Spinal cord (tissue), 9 donors: ENCODE measurements at regions not wholly inside any gene's neighbourhood (a gene's known extent, or its start where the extent isn't known, plus 50 kb on each side); places are given as distances from the start of the nearest gene placed in this dataset.
A peak's percentile ranks its signal among the peaks of the same experiment; 100 is the strongest.

Experiments
- DNase-seq, 6 donors: peaks; one replicate each; pipeline versions ENCODE4 v3.0.0 to v3.0.0-alpha.2; 2013 to 2015; ENCODE audit warnings: low spot score in 6 of 6, low read depth in 4 of 6
- H3K27ac ChIP-seq: one replicate; pipeline ENCODE4 v1.5.1; 2013; ENCODE audit warnings: low read depth, low read length, control low read depth
- H3K27me3 ChIP-seq: one replicate; pipeline ENCODE4 v1.6.1; 2013; ENCODE audit warnings: low read length; ENCODE audit not compliant: control insufficient read depth, insufficient read depth
- H3K36me3 ChIP-seq: one replicate; pipeline ENCODE4 v1.6.1; 2013; ENCODE audit warnings: low read length; ENCODE audit not compliant: control insufficient read depth, insufficient read depth
- H3K4me1 ChIP-seq: one replicate; pipeline ENCODE4 v1.6.1; 2013; ENCODE audit warnings: low read length; ENCODE audit not compliant: control insufficient read depth, insufficient read depth
- H3K4me3 ChIP-seq: one replicate; pipeline ENCODE4 v1.5.1; 2013; ENCODE audit warnings: low read depth, low read length, control low read depth
- H3K9me3 ChIP-seq: one replicate; pipeline ENCODE4 v1.6.1; 2013; ENCODE audit warnings: low read length; ENCODE audit not compliant: control insufficient read depth, insufficient read depth
- WGBS: methylation state at CpG from one replicate; pipeline ENCODE4 v1.1.5; 2013; ENCODE audit warnings: missing lambda C conversion rate; ENCODE audit not compliant: insufficient coverage; 5-methylcytosine and 5-hydroxymethylcytosine counted together
- donor health status: healthy.

DNA sequence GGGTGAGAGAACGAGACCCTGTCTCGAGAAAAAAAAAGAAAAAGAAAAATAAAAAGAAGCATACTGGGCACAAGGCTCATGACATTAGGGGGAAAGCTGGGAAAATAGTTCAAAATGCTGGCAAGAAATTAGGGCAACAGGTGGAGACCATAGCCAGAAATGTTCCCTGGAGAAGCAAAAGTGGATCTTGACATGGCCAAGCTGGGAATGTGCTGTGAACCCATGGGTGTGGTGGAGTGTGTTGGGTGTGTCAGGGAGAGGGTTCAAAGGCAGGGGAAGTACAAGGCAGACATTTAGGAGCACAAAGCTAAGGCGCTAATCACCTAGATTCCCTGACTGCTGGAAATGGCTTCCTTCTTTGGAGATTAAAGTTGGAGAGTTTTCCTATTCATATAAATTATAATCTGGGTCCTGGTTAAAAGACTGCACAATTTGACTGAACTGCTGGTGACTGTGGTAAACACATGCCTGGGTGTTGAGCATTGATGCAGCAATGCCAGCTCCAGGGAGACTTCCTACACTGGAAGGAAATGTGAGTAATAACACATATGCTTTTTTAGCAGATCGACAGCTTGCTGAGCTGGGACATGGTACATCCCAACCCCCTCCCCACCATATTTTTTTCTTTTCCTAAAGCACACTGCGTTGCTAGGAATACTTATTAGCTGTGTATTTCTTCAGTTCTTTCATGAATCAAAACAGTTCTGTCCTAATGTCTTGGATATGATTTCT is 70.1 kb upstream of the ARHGAP21 start:
- peak in 2 of 6 donors; percentile 54 to 86 for DNase-seq
- WGBS = 100% methylated on average over 2 of the region's 5 CpGs
- no peaks in the 10 kb centered on the region for H3K27me3 ChIP-seq

DNA sequence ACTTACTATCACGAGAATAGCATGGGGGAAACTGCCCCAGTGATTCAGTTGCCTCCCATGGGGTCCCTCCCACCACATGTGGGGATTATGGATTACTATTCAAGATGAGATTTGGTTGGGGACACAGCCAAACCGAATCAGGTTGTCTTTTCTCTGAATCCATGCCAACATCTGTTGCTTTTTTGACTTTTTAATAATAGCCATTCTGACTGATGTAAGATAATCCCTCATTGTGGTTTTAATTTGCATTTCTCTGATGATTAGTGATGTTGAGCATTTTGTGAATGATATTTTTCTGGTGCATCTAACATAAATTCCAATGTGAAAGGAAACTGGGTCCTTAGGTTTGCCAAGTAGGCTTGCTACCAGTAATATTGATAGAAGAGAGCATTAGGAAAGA is 69.0 kb upstream of the ARHGAP21 start:
- DNase-seq = no peak
- Histone ChIP-seq H3K27me3 (no peaks in the 10 kb centered on the region), H3K36me3 (no peaks in the 10 kb centered on the region), H3K27ac (no peak overlapping the region), H3K9me3 (peaks cover 2% of the 10 kb centered on the region), H3K4me3 (no peak overlapping the region), H3K4me1 (peaks cover 4% of the 10 kb centered on the region)
- WGBS = no CpG with 5 or more reads among the region's 2 CpGs

More for the DNA sequence above, 70.1 kb upstream of the ARHGAP21 start:
- Histone ChIP-seq H3K4me1 (peaks cover 4% of the 10 kb centered on the region), H3K9me3 (peaks cover 2% of the 10 kb centered on the region), H3K36me3 (no peaks in the 10 kb centered on the region), H3K4me3 (no peak overlapping the region), H3K27ac (no peak overlapping the region)

DNA sequence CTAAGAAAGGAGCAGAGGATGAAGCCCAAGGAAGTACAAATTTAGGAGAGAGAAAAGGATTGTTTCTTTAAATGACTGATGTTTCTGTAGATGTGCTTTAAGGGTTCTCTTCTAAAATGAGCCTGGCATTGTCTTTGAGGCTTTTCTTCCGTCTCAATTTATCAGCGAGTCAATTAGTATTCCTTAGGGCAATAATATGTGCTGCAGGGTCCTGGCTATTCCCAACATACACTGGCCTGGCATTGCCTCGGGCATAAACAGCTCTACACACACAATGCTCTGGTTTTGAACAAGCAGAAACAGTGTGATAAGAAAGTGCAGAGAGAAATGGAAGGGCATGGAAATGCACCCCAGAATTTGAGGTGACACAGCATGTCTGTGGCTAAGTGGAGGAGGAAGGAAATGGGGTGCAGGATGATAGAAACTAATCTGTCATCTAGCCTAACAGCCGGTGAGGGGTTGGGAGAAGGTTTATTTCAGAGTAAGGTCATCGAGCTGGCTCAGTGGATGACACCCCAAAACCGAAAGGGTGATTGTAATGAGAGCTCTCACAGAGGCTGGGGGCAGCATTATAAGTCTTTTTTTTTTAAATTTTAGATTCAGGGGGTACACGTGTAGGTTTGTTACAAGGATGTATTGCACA is 67.5 kb upstream of the ARHGAP21 start:
- Histone ChIP-seq H3K27ac (no peak overlapping the region), H3K4me3 (no peak overlapping the region)
- DNase-seq = peak in 1 of 6 donors; percentile 68

DNA sequence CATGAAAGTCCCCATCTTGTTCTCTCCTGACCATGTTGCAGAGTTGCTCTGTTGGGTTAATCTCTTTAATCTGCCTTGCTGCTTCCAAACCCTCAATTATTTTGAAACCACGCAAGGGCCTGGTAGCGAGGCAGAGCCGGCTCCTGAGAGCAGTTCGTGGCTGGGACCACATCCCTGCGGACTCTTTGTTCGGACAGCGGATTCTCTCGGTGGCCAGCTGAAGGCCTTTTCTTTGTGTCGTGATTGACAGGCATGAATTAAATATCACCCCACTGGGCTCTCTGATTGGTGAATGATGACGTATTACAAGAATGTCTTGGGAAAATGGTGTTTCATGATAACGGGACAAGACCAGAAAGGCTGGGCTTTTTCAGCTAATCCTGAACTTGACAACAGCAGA is 66.9 kb upstream of the ARHGAP21 start:
- no peak overlapping the region for H3K4me3 ChIP-seq
- no peaks in the 10 kb centered on the region for H3K36me3 ChIP-seq
- H3K27me3 ChIP-seq = no peaks in the 10 kb centered on the region
- DNase-seq = peak in 2 of 6 donors; percentile 87 to 89
- 33% methylated on average over 10 of the region's 11 CpGs for WGBS
- H3K4me1 ChIP-seq = peaks cover 4% of the 10 kb centered on the region
- H3K9me3 ChIP-seq = peaks cover 2% of the 10 kb centered on the region
- H3K27ac ChIP-seq = no peak overlapping the region

More for the DNA sequence above, 67.5 kb upstream of the ARHGAP21 start:
- WGBS = 81% methylated on average over 3 of the region's 7 CpGs
- H3K36me3 ChIP-seq = no peaks in the 10 kb centered on the region
- H3K9me3 ChIP-seq = peaks cover 2% of the 10 kb centered on the region
- H3K27me3 ChIP-seq = no peaks in the 10 kb centered on the region
- peaks cover 4% of the 10 kb centered on the region for H3K4me1 ChIP-seq

DNA sequence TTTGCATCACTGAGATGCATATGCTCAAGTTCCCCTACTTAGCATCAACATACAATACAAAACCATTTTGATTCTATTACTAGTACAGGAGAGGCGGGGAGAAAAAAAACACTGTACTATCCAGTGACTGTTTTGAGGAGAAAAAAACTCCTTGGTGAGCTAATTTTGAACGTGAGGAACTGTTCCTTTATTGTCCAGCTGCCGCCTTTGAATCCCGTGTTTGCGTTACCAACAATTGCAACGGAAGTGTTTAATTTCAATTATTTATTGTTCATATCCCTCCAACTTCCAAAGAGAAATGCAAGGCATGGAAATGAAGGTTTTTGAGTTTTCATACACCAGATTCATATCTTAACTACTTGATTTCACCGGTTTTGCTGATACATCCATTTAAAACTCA is 66.4 kb upstream of the ARHGAP21 start:
- H3K9me3 ChIP-seq = peaks cover 2% of the 10 kb centered on the region
- H3K36me3 ChIP-seq = no peaks in the 10 kb centered on the region
- H3K4me1 ChIP-seq = peaks cover 4% of the 10 kb centered on the region
- peak in 1 of 6 donors; percentile 49 for DNase-seq
- no peak overlapping the region for H3K4me3 ChIP-seq
- no peak overlapping the region for H3K27ac ChIP-seq
- H3K27me3 ChIP-seq = no peaks in the 10 kb centered on the region
- WGBS = no CpG with 5 or more reads among the region's 7 CpGs

DNA sequence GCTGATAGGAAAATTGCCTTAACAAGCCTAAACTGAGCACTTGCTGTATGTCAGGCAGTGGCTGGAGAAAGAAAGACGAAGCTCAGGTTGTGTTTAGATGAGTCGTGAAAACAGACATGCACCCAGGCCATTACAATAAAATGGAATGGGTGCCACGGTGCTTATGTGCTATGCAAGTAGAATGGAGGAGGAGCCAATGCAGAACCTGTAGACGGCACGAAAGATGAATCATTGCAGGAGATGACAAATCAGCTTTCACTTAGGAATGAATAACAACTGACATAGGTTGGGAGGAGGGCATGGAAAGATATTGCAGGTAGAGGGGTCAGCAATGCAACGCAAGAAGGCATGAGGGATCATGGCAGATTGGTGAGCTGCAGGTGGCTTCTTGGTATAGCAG is 61.2 kb upstream of the ARHGAP21 start:
- H3K4me3 ChIP-seq = no peak overlapping the region
- no peaks in the 10 kb centered on the region for H3K27me3 ChIP-seq
- DNase-seq = no peak
- no peaks in the 10 kb centered on the region for H3K36me3 ChIP-seq
- H3K27ac ChIP-seq = no peak overlapping the region
- WGBS = 83% methylated on average over 3 of the region's 6 CpGs
- no peaks in the 10 kb centered on the region for H3K9me3 ChIP-seq
- peaks cover 5% of the 10 kb centered on the region for H3K4me1 ChIP-seq

DNA sequence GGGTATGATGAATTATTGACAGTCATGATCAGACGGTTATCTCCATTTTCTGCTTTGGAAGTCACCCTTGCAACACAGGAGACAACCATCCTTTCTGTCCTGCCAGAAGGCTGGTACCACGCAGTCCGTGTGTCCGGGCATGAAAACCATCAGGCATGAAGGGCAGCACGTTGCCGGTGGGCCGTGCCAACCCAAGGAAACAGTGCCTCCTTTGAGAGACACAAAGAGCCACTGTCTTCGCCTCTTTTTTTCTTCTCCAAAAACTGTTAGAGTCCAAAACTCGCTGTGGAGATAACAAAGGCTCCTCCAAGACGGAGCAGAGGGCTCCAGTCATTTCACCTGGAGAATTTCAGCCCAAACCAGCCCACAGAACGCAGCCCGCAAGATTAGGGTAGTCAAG is 60.4 kb upstream of the ARHGAP21 start:
- Histone ChIP-seq H3K27ac (peak overlapping the region; percentile 63), H3K27me3 (no peaks in the 10 kb centered on the region), H3K9me3 (no peaks in the 10 kb centered on the region), H3K4me1 (peaks cover 5% of the 10 kb centered on the region), H3K36me3 (no peaks in the 10 kb centered on the region), H3K4me3 (no peak overlapping the region)
- DNase-seq = peak in 4 of 6 donors; percentile 46 to 80 (median 65)
- WGBS = 59% methylated on average over 11 of the region's 12 CpGs

DNA sequence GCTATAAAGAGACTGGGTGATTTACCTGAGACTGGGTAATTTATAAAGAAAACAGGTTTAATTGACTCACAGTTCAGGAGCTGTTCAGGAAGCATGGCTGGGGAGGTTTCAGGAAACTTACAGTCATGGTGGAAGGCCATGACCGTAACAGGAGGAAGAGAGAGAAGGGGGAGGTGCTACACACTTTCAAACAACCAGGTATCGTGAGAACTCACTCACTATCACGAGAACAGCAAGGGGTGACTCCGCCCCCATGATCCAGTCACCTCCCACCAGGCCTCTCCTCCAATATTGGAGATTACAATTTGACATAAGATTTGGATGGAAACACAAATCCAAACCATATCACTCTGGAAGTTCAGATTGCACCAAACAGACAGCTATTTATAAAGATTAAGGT is 59.8 kb upstream of the ARHGAP21 start:
- no CpG with 5 or more reads among the region's 4 CpGs for WGBS

DNA sequence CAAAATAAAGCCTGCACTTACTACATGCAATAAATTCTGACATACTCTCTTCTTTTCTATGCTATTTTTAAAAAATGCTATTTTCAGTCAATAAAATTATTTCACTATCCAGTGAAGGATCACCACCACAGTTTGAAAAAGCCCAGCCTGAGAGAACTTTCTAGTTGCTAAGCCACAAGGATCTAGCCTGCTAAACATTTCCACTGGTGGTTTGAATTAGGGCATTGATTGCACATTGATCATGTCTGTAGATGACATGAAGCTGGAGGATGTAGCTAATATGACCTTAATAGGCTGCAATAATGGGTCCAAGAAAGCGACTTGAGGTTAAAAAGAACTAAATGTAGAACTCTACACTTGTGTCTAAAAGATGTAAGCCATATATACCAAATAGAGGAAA is 56.0 kb upstream of the ARHGAP21 start:
- Histone ChIP-seq H3K9me3 (no peaks in the 10 kb centered on the region), H3K4me3 (no peak overlapping the region), H3K4me1 (peaks cover 5% of the 10 kb centered on the region), H3K27ac (no peak overlapping the region), H3K27me3 (no peaks in the 10 kb centered on the region), H3K36me3 (no peaks in the 10 kb centered on the region)
- WGBS = no CpG with 5 or more reads among the region's 1 CpG
- DNase-seq = no peak

More for the DNA sequence above, 59.8 kb upstream of the ARHGAP21 start:
- Histone ChIP-seq H3K27ac (no peak overlapping the region), H3K36me3 (no peaks in the 10 kb centered on the region), H3K27me3 (no peaks in the 10 kb centered on the region), H3K4me3 (no peak overlapping the region), H3K4me1 (peaks cover 5% of the 10 kb centered on the region), H3K9me3 (no peaks in the 10 kb centered on the region)
- DNase-seq = no peak

DNA sequence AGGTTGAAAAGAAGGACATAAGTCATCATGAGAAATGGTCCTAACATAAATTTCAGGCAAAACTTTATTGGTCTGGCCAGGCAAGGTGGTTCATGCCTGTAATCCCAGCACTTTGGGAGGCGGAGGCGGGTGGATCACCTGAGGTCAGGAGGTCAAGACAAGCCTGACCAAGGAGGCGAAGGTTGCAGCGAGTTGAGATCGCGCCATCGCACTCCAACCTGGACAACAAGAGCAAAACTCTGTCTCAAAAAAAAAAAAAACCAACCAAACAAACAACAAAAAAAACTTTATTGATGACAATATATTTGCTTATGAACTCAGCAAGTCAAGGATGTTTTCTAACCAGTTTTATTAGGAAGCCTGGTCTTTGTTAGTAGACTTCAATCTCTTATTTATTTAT is 54.6 kb upstream of the ARHGAP21 start:
- Histone ChIP-seq H3K4me1 (no peaks in the 10 kb centered on the region), H3K36me3 (no peaks in the 10 kb centered on the region), H3K27ac (no peak overlapping the region), H3K9me3 (no peaks in the 10 kb centered on the region), H3K27me3 (no peaks in the 10 kb centered on the region), H3K4me3 (no peak overlapping the region)
- WGBS = 100% methylated on average over 2 of the region's 7 CpGs
- no peak for DNase-seq
